NCI-H1092 treated with DMSO at 0.1 percent for 48 hours (cell line): ENCODE measurements at regions not wholly inside any gene's neighbourhood (a gene's known extent, or its start where the extent isn't known, plus 50 kb on each side); places are given as distances from the start of the nearest gene placed in this dataset.

Experiments
- DNase-seq: peaks from one replicate; lab custom pipeline; 2025; lab: John Stamatoyannopoulos, UW

- no peak for DNase-seq
These were observed 107.2 kb upstream of the KCNH7 start for GRCh38 chr2:162945785-162946184.

- DNase-seq, result no peak
These were observed 99.8 kb upstream of the KCNH7 start for GRCh38 chr2:162938387-162938786.

DNA sequence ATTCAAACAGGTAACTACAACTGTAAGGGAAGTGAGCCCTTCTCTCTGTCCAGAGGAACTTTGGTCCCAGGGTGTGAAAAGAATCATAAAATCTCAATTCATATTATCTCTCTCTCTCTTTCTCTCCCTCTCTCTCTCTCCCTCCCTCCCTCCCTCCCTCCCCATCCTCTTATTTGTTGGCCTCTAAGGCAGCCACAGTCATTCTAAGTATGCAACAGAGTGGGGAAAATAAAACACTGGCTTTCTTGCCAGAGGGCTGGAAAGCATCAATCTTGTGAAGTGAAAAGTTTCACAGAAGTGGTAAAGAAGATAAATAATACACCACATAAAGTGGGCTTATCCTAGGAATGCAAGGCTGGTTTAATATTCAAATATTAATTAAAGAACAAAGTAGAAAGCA, 95.6 kb upstream of the KCNH7 start:
- no peak for DNase-seq

- no peak for DNase-seq
These were observed 93.8 kb upstream of the KCNH7 start for GRCh38 chr2:162932416-162932815.

- DNase-seq, result no peak
These were observed 91.0 kb upstream of the KCNH7 start for GRCh38 chr2:162929571-162929970.

DNA sequence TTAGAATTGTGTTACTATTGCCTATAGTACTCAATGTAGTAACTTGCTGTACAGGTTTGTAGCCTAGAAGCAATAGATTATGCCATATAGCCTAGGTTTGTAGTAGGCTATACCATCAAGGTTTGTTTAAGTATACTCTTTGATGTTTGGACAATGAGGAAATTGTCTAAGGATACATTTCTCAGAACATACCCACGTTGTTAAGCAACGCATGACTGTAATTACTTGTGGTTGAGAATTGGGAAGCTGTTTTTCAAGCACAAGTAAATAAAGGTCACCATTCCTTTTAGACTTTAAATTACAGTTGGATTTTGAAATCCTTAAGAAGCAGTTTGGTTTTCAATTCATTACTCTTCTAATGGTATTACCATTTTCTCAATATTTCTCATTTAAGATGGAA, 89.8 kb upstream of the KCNH7 start:
- no peak for DNase-seq

DNA sequence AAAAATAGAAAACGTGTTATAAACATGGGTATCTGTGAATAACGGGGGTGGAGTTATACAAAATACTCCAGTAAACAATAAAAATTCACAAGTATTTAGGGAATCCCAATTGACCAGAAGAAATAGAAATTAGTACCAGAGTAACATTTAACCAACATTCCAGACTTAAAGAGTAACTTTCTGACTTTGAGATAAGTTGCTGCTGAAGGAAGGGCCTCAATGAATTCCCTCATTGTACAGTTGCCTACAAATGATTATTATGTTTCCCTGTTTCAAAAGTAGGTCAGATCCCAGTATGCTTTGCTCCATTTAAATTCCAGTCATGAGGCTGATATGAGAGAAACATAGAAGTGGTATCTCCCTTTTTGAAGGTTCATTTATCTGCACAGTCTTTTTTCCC, 88.3 kb upstream of the KCNH7 start:
- no peak for DNase-seq

GRCh38 chr2:162926501-162926900, 87.9 kb upstream of the KCNH7 start:
- DNase-seq, result no peak

DNA sequence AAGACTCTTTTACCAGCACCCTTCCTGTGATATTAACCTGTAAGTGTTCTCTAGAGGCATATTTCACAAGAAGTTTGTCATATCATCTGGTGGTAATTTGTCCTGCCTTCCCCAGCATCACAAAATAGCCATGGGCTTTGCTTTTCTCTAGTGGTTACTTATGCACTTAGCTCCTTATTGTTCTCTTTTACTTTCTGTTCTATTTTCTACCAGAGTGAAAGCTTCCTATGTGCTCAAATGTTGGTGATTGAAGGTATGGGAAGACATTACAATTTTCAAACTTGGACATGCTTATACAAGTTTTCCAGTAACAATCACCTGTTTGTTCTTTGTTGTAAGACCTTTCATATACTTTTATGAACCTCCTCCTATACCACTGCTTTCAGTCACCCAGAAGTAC, 87.0 kb upstream of the KCNH7 start:
- no peak for DNase-seq

DNA sequence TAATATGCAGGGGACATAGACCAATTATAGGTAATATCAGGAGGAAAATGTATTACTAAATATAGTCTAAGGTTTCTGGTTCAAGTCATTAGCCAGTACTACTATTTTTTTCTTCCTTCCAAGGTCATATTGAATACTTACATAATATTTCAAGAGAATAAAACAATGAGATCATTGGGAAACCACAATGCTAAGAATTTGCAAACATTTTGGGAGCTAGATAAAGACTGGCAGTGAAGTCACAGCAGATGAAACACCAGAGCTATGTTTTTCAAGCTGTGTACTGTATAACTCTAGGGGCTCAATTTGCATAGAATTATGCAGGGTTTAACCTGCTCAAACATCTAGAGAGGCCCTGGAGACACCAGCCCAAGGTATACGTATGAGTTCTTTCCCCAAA, 80.5 kb upstream of the KCNH7 start:
- no peak for DNase-seq

DNA sequence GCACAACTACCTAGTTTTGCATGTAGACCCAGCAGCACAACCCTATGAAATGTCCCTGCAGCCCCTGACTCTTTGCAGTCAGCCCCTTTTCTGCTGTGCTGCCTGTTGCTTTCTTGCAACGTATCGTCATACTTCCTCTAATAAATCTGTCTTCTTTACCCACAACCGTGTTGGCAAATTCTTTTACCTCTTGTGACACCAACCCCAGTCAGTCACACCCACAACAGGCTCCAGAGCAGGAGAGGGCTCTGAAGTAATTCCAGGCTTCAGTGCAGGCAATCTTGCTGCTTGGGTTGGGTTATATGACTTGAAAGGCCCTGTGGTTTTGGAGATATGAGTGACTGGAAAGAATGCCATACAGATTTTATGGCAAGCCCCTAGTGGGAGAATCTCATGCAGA, 79.1 kb upstream of the KCNH7 start:
- no peak for DNase-seq

GRCh38 chr2:162916286-162916801, 77.8 kb upstream of the KCNH7 start:
- DNase-seq, result no peak

DNA sequence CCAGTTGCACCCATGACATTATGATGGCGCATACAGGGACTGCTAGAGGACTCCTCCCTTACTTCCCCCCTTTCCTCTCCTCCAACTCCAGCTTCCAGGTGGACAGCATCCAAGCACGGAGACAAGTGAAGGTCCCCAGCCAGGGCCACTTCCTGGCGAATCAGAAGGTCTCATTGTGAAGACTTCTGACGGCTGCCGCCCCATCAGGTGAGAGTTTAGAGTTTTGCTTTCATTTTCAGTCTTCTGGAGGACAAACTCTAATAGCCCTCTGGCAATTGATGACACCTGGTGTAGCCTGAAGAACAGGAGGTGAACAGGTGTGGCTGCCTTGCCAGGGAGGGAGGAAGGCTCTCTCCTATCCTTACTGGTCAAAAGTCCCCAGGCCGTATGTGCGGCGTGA, 77.3 kb upstream of the KCNH7 start:
- no peak for DNase-seq

DNA sequence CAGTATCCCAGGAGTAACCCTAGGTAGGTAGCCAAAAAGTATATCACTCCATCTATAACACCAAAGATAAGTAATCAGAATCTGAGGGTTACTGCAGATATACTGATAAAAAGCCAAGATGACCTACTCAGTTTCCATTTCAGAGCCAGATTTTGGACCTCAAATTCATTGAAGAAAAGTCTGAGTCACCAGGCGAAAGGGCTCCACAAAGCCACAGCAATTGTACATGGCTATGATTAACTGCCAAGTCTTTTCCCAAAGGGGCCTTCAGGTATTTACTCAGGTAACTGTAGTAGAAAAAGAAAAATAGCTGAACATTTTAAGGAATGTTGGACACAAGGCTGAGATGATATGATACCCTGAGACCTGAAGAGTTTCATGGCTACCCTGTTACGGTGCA, 75.6 kb upstream of the KCNH7 start:
- DNase-seq, result no peak

- no peak for DNase-seq
These were observed 74.2 kb upstream of the KCNH7 start for GRCh38 chr2:162912787-162913186.

DNA sequence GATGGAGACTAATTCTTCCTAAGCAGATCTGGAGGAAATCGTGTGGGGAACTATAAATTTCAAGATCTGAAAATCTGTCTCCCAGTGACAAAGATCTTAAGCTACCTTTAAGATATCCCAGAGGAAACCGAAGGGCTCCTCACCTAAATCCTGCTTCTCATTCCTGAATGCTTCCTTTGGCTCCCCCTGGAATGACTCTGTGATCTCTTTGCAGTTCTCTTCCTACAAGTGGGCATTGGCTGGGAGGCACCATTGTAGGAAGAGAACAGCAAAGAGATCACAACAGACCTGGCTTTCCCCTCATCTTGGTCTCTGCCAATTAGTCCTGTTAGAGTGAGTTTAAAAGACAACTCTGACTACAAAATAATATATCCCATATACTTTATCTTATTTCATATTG, 70.0 kb upstream of the KCNH7 start:
- DNase-seq, result no peak

- peak; percentile 23 for DNase-seq
These were observed 52.2 kb upstream of the KCNH7 start for GRCh38 chr2:162890690-162891311.

DNA sequence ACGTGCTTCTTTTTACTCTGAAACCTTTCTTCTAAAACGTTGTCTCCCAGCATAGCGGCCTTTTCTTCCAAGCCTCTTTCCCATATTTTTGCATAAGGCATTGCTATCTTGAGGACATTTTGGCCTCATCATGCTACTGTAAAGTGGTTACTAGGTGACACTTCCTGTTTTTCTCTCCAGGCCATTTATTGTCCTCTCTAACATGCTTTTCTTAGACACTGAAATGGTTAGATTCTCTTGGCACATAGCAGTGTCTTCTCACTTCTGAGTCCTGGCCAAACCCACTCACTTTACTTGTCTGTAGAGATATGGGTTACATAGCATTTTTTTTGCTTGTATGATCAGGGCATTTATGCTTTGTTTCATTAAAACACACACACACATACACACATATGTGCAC, 50.1 kb upstream of the KCNH7 start:
- peak; percentile 24 for DNase-seq
